ENCODE measurements at regions not wholly inside any gene's neighbourhood (a gene's known extent, or its start where the extent isn't known, plus 50 kb on each side); places are given as distances from the start of the nearest gene placed in this dataset.

DNA sequence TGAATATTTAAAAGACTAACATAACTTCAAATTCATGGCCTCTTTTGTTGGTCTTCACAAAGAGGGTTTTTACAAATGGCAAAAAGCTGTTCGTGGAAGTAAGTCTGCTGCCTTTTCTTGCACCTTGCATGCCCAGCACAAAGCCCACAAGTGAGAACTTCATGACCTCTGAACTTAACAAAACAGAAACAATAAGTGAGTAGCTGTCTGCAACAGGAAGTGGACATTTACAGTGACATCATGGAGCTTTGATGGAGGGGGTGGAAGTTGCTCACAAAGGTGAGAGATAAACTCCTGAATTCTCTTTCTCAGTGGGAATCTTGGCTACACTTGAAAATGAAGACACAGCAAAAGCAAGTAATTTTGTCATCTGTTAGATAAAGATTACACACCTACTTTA, 303.3 kb upstream of the DEPDC1 start:
- Histone ChIP-seq H3K27me3 (replicated peaks in 1 of 7) (no peaks in the 10 kb centered on the region), H3K4me3 (no peak overlapping the region), H3K4me1 (no peaks in the 10 kb centered on the region), H3K9me3 (no peaks in the 10 kb centered on the region), H3K27ac (no peak overlapping the region), H3K36me3 (no peaks in the 10 kb centered on the region)
- intact Hi-C loops (cut with DNase I; ENCODE audit: low total_unique reads): no loop called here
- no peak for DNase-seq
- 44 to 66% (median 64%) methylated on average over 1 of the region's 1 CpG for WGBS, 5 donors
- TF ChIP-seq POLR2AphosphoS5 (IDR thresholded peaks at IDR 0.05) (no peak), POLR2A (IDR thresholded peaks at IDR 0.05) (no peak)
- TF ChIP-seq, protein P1, sequence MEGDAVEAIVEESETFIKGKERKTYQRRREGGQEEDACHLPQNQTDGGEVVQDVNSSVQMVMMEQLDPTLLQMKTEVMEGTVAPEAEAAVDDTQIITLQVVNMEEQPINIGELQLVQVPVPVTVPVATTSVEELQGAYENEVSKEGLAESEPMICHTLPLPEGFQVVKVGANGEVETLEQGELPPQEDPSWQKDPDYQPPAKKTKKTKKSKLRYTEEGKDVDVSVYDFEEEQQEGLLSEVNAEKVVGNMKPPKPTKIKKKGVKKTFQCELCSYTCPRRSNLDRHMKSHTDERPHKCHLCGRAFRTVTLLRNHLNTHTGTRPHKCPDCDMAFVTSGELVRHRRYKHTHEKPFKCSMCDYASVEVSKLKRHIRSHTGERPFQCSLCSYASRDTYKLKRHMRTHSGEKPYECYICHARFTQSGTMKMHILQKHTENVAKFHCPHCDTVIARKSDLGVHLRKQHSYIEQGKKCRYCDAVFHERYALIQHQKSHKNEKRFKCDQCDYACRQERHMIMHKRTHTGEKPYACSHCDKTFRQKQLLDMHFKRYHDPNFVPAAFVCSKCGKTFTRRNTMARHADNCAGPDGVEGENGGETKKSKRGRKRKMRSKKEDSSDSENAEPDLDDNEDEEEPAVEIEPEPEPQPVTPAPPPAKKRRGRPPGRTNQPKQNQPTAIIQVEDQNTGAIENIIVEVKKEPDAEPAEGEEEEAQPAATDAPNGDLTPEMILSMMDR (IDR thresholded peaks at IDR 0.05 in 8 of 11, conservative IDR thresholded peaks at IDR 0.05 in 3 of 11): no peak

DNA sequence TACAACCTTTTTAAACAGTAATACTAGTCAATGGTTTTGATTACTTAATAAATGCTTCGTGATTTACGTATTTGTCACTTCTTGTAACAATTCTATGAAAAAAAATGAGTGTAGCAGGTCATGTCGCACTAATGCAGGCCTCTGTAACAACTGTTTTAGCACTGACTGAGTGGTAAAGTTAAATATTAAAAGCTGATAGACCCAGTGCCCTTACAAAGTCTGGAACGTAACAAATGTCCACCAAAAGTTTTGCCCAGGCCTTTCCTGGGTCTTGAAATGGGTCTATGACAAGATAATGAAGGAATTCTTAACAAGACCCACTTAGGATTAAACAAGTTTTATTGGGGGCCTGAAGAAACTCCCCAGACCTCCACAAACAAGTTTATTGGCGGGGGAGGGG, 304.6 kb upstream of the DEPDC1 start:
- Histone ChIP-seq H3K9me3 (no peaks in the 10 kb centered on the region), H3K4me3 (no peak overlapping the region), H3K36me3 (no peaks in the 10 kb centered on the region), H3K4me1 (no peaks in the 10 kb centered on the region), H3K27me3 (replicated peaks in 1 of 7) (no peaks in the 10 kb centered on the region), H3K27ac (no peak overlapping the region)
- TF ChIP-seq, protein P1 (IDR thresholded peaks at IDR 0.05 in 8 of 11, conservative IDR thresholded peaks at IDR 0.05 in 3 of 11): no peak
- TF ChIP-seq POLR2AphosphoS5 (IDR thresholded peaks at IDR 0.05): no peak
- TF ChIP-seq POLR2A (IDR thresholded peaks at IDR 0.05): no peak
- DNase-seq: no peak
- 63 to 78% (median 73%) methylated on average over 5 of the region's 5 CpGs for WGBS, 5 donors
- intact Hi-C loops (cut with DNase I; ENCODE audit: low total_unique reads): no loop called here

DNA sequence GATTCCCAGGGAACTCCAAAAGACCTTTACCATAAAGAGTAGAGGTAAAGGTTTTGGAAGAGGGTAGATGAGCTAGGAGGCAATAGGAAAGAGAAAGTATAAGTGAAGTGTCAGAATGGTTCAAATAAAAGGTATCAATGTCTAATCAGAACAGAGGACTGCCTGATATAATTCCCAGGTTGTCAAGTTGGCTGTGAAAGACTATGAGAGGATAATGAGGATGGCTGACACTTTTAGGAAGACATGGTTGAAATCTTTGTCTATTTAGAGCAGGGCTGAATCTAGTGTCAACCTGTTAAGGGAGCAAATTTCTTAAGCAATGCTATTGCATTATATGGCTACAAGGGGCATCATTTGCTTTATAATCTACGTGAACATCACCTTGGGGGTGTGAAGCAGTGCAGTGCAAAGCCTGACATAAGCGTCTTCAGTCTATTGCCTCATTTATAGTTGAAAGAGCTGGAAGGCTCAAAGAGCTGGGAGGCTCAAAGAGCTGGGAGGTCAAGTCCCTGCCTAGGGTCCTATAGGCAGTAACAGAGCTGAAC, 308.3 kb upstream of the DEPDC1 start:
- WGBS, 5 donors: 75 to 88% (median 83%) methylated on average over 2 of the region's 2 CpGs
- no peaks in the 10 kb centered on the region for H3K36me3 ChIP-seq
- TF ChIP-seq POLR2A (IDR thresholded peaks at IDR 0.05) (no peak), POLR2AphosphoS5 (IDR thresholded peaks at IDR 0.05) (no peak)
- TF ChIP-seq, protein P1 (IDR thresholded peaks at IDR 0.05 in 8 of 11, conservative IDR thresholded peaks at IDR 0.05 in 3 of 11): no peak
- intact Hi-C loops (cut with DNase I; ENCODE audit: low total_unique reads): no loop called here
- DNase-seq: no peak
- no peaks in the 10 kb centered on the region for H3K27me3 ChIP-seq (replicated peaks in 1 of 7)
- H3K4me1 ChIP-seq: no peaks in the 10 kb centered on the region
- no peak overlapping the region for H3K4me3 ChIP-seq
- H3K9me3 ChIP-seq: no peaks in the 10 kb centered on the region
- no peak overlapping the region for H3K27ac ChIP-seq

DNA sequence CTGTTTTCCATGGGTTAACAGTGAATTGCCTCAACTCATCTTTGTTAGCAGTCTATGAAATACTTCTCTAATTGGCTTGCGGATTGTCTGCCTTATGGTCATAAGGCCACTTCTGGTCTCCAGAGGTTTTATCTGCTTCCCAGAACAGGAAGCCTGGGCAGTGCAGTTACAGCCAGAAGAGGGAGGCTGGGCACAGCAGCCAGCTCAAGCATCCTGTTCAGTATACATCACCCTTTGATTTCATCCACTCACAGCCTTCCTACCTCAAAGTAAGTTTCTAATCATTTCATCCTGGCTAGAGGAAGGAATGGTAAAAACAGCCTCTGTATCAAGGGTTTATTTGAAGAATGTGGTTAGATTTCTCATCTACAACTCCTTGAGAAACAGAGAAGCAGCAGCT, 311.5 kb upstream of the DEPDC1 start:
- Histone ChIP-seq H3K27me3 (replicated peaks in 1 of 7) (no peaks in the 10 kb centered on the region), H3K9me3 (no peaks in the 10 kb centered on the region), H3K4me1 (no peaks in the 10 kb centered on the region), H3K36me3 (no peaks in the 10 kb centered on the region), H3K4me3 (no peak overlapping the region), H3K27ac (no peak overlapping the region)
- DNase-seq: peak; percentile 18
- 14 to 33% (median 22%) methylated on average over 1 of the region's 1 CpG for WGBS, 5 donors
- TF ChIP-seq, protein P1 (IDR thresholded peaks at IDR 0.05 in 8 of 11, conservative IDR thresholded peaks at IDR 0.05 in 3 of 11): no peak
- TF ChIP-seq POLR2AphosphoS5 (IDR thresholded peaks at IDR 0.05) (no peak), POLR2A (IDR thresholded peaks at IDR 0.05) (no peak)
- intact Hi-C loops (cut with DNase I; ENCODE audit: low total_unique reads): no loop called here
